Loucy (cell line): ENCODE measurements at regions not wholly inside any gene's neighbourhood (a gene's known extent, or its start where the extent isn't known, plus 50 kb on each side); places are given as distances from the start of the nearest gene placed in this dataset.

Source experiments
- H2AFZ ChIP-seq: fragments of 200-600 bp; sonication (generic); 2 replicates; pipeline ENCODE4 v1.6.0; 2016; ENCODE audit warnings: antibody characterized with exemption, mild to moderate bottlenecking, low read length, moderate library complexity
- H3F3A ChIP-seq: fragments of 200-600 bp; 2 replicates; pipeline ENCODE4 v1.6.0; 2016; ENCODE audit warnings: antibody characterized with exemption, low read depth, mild to moderate bottlenecking
- H3K27me3 ChIP-seq: fragments of 200-600 bp; sonication (generic); 2 replicates; pipeline ENCODE4 v1.6.1; 2014; ENCODE audit warnings: low read length, mild to moderate bottlenecking; ENCODE audit not compliant: insufficient read depth, poor library complexity, severe bottlenecking
- H3K36me3 ChIP-seq: fragments of 200-600 bp; sonication (generic); 2 replicates; pipeline ENCODE4 v1.6.1; 2016; ENCODE audit warnings: low read length; ENCODE audit not compliant: insufficient read depth
- H3K4me1 ChIP-seq: fragments of 200-600 bp; sonication (generic); 2 replicates; pipeline ENCODE4 v1.5.1; 2014; ENCODE audit warnings: low read length, mild to moderate bottlenecking; ENCODE audit not compliant: insufficient read depth, poor library complexity, severe bottlenecking
- H3K4me2 ChIP-seq: fragments of 200-600 bp; sonication (generic); 2 replicates; pipeline ENCODE4 v1.6.0; 2014; ENCODE audit warnings: antibody characterized with exemption, low read length, low read depth, mild to moderate bottlenecking; ENCODE audit not compliant: poor library complexity, severe bottlenecking
- H3K4me3 ChIP-seq: fragments of 200-600 bp; sonication (generic); 2 replicates; pipeline ENCODE4 v1.5.1; 2014; ENCODE audit warnings: low read length, mild to moderate bottlenecking, mixed read lengths; ENCODE audit not compliant: poor library complexity, severe bottlenecking
- H3K79me2 ChIP-seq: fragments of 200-600 bp; sonication (generic); 2 replicates; pipeline ENCODE4 v1.6.1; 2014; ENCODE audit warnings: low read length; ENCODE audit not compliant: insufficient read depth
- H3K9ac ChIP-seq: fragments of 200-600 bp; sonication (generic); 2 replicates; pipeline ENCODE4 v1.6.0; 2014; ENCODE audit warnings: mild to moderate bottlenecking, low read depth, low read length, moderate library complexity; ENCODE audit not compliant: poor library complexity, severe bottlenecking
- H3K9me2 ChIP-seq: fragments of 200-600 bp; sonication (generic); replicated peaks from 2 replicates; pipeline ENCODE4 v1.6.1; 2016; ENCODE audit warnings: low read depth, low read length, mixed read lengths
- H3K9me3 ChIP-seq: fragments of 200-600 bp; sonication (generic); 2 replicates; pipeline ENCODE4 v1.6.1; 2014; ENCODE audit warnings: mild to moderate bottlenecking, antibody characterized with exemption, low read length, low read depth; ENCODE audit not compliant: insufficient read depth
- H4K20me1 ChIP-seq: fragments of 200-600 bp; sonication (generic); 2 replicates; pipeline ENCODE4 v1.6.0; 2014; ENCODE audit warnings: antibody characterized with exemption, low read length, mild to moderate bottlenecking; ENCODE audit not compliant: insufficient read depth, poor library complexity, severe bottlenecking
- EZH2phosphoT487 ChIP-seq: fragments of 200-600 bp; IDR thresholded peaks from 2 replicates; pipeline ENCODE4 v1.6.1; 2018; ENCODE audit warnings: antibody characterized with exemption, mild to moderate bottlenecking, moderate library complexity, borderline replicate concordance
- TF ChIP-seq, protein P1 (sequence below): fragments of 200-600 bp; sonication (generic); conservative IDR thresholded peaks from 2 replicates; pipeline ENCODE4 v1.5.1; 2014; ENCODE audit warnings: mild to moderate bottlenecking, antibody characterized with exemption, low read length

DNA sequence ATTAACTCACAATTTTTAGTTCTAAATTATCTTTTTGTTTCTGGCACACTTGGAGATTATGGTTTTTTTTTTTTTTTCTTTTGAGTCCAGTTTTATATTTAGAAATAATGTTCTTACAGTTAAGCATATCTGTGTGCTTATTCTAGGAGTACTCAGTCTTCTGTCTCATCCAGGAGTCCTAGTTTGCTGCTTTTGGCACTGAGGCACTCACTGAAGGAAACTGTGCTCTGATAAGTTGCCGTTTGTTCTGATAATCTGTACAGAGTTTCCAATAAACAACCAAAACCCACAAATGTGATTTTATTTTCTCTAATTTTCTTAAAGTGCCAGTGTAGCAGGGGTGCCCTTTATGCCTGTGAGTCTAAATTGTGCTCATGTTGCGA is 251.0 kb downstream of the LRRC70 start:
- H3K36me3 ChIP-seq: no peaks in the 10 kb centered on the region
- no peak overlapping the region for H3K4me3 ChIP-seq
- H3K4me1 ChIP-seq: no peaks in the 10 kb centered on the region
- no peaks in the 10 kb centered on the region for H3F3A ChIP-seq
- H2AFZ ChIP-seq: no peak overlapping the region
- no peak overlapping the region for H3K9ac ChIP-seq
- H3K4me2 ChIP-seq: no peak overlapping the region
- H3K9me2 ChIP-seq: no peaks in the 10 kb centered on the region
- TF ChIP-seq EZH2phosphoT487: no peak
- TF ChIP-seq, protein P1, sequence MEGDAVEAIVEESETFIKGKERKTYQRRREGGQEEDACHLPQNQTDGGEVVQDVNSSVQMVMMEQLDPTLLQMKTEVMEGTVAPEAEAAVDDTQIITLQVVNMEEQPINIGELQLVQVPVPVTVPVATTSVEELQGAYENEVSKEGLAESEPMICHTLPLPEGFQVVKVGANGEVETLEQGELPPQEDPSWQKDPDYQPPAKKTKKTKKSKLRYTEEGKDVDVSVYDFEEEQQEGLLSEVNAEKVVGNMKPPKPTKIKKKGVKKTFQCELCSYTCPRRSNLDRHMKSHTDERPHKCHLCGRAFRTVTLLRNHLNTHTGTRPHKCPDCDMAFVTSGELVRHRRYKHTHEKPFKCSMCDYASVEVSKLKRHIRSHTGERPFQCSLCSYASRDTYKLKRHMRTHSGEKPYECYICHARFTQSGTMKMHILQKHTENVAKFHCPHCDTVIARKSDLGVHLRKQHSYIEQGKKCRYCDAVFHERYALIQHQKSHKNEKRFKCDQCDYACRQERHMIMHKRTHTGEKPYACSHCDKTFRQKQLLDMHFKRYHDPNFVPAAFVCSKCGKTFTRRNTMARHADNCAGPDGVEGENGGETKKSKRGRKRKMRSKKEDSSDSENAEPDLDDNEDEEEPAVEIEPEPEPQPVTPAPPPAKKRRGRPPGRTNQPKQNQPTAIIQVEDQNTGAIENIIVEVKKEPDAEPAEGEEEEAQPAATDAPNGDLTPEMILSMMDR: no peak
- H3K27me3 ChIP-seq: no peaks in the 10 kb centered on the region
- H3K79me2 ChIP-seq: no peaks in the 10 kb centered on the region
- H3K9me3 ChIP-seq: no peaks in the 10 kb centered on the region
- no peaks in the 10 kb centered on the region for H4K20me1 ChIP-seq

DNA sequence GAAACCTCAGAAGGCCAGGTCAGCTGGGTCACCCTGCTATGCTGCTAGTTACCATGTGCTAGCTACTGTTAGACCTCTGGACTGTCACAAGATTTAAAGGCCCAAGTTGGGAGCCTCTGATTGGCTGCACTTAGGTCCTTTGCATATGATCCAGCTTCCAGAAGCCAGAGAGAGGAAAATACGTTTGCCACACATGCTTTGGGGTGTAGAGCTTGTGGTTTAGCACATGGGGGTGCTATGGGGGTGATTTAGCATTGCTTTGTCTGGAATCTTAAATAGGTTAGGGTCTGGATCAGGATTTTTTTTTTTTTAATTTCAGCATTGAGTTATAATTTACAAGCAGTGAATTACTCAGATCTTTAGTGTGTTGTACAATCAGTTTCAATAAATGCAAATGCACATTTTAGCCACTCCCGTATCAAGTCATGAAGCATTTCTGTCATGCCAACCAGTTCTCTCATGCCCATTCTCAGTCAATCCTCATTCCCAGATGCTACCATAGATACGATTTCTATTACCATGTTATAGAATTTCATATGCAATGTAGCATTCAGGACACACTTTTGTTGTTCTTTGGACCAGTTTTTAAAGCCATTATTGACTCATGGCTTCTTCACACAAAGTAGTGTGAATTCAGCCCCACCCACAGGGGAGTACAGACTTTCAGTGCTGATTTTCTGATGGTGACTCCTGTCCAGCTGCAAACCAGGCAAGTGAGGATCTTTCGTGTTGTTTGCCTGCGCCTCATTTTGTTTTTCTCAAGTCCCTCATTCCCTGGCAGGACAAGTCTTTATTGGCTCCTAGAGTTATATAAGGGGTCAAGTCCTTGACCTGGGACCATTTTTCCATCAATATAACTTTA is 250.4 kb downstream of the LRRC70 start:
- H4K20me1 ChIP-seq: no peaks in the 10 kb centered on the region
- no peak for TF ChIP-seq EZH2phosphoT487
- TF ChIP-seq, protein P1: no peak

DNA sequence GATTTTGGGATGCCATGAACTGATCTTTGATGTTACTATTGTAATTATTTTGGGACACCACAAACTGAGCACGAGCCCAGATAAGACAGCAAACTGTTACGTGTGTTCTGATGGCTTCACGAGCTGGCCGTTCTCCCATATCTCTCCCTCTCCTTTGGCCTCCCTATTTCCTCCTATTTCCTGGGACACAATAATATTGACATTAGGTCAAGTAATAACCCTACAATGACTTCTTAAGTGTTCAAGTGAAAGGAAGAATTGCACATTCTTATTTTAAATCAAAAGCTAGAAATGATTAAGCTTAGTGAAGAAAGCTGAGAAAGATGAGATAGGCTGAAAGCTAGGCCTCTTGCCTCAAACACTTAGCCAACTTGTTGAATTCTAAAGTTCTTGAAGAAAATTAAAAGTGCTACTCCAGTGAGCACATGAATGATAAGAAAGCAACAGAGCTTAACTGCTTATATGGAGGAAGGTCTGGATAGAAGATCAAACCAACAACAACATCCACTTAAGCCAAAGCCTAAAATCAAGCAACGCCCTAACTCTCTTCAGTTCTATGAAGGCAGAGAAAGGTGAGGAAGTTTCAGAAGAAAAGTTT is 247.1 kb downstream of the LRRC70 start:
- H2AFZ ChIP-seq: no peak overlapping the region
- no peak overlapping the region for H3K4me2 ChIP-seq
- no peaks in the 10 kb centered on the region for H3K9me3 ChIP-seq
- no peaks in the 10 kb centered on the region for H3F3A ChIP-seq
- no peak for TF ChIP-seq EZH2phosphoT487
- TF ChIP-seq, protein P1: no peak
- no peaks in the 10 kb centered on the region for H4K20me1 ChIP-seq
- no peaks in the 10 kb centered on the region for H3K4me1 ChIP-seq
- no peaks in the 10 kb centered on the region for H3K9me2 ChIP-seq
- no peaks in the 10 kb centered on the region for H3K36me3 ChIP-seq
- no peak overlapping the region for H3K9ac ChIP-seq
- H3K27me3 ChIP-seq: no peaks in the 10 kb centered on the region
- no peak overlapping the region for H3K4me3 ChIP-seq
- no peaks in the 10 kb centered on the region for H3K79me2 ChIP-seq

More for the DNA sequence above, 250.4 kb downstream of the LRRC70 start:
- Histone ChIP-seq H3K4me1 (no peaks in the 10 kb centered on the region), H3K9me3 (no peaks in the 10 kb centered on the region), H3K36me3 (no peaks in the 10 kb centered on the region), H3K9me2 (no peaks in the 10 kb centered on the region), H3K27me3 (no peaks in the 10 kb centered on the region), H3K79me2 (no peaks in the 10 kb centered on the region), H2AFZ (no peak overlapping the region), H3F3A (no peaks in the 10 kb centered on the region), H3K4me3 (no peak overlapping the region), H3K9ac (no peak overlapping the region), H3K4me2 (no peak overlapping the region)
